ENCODE measurements at regions not wholly inside any gene's neighbourhood (a gene's known extent, or its start where the extent isn't known, plus 50 kb on each side); places are given as distances from the start of the nearest gene placed in this dataset.

DNA sequence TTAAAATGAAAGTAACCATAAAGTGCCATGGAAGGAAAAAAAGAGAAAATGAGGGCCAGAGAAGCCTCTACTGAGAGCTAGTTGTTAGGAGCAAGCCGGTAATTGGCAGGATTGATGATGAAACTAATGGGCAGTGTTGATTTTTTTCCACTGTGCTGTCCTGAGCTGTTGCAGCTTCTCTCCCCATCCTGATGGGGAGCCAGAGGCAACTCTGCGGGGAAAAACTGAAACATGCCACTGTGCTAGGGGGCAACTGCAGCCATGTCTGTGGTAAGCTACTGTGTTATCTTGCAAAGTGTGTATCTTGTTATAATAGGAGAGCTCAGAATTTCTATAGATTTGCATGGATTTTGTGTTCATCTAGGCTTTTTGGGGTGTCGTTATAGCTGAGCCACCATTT, 487.9 kb downstream of the STK39 start:
- H3K27ac ChIP-seq (ENCODE audit: low read depth, low read length, poor library complexity, severe bottlenecking), result no peak overlapping the region
- no TSS peak for BruUV-seq (replicated peaks)
- DNase-seq (ENCODE audit: low spot score), result no peak
- H3K9me2 ChIP-seq (ENCODE audit: insufficient read depth, low read length), result no peaks in the 10 kb centered on the region
- H3K79me2 ChIP-seq (ENCODE audit: insufficient read depth, low read depth, low read length), result no peaks in the 10 kb centered on the region
- H3K4me3 ChIP-seq (ENCODE audit: low read depth, low read length, poor library complexity, severe bottlenecking), result no peak overlapping the region
- H3K36me3 ChIP-seq (ENCODE audit: insufficient read depth, low read length), result no peaks in the 10 kb centered on the region
- no peak overlapping the region for H2AFZ ChIP-seq (ENCODE audit: low read length)
- TF ChIP-seq CTCF (conservative IDR thresholded peaks at IDR 0.05; ENCODE audit: low read length) (no peak), EZH2phosphoT487 (IDR thresholded peaks at IDR 0.05; ENCODE audit: borderline replicate concordance, low read depth, low read length) (no peak)
- POLR2A ChIA-PET, result no interaction called here
- CTCF ChIA-PET (ENCODE audit: unreplicated experiment), result no interaction called here
- H4K20me1 ChIP-seq (ENCODE audit: insufficient read depth, low read length), result no peaks in the 10 kb centered on the region
- no peaks in the 10 kb centered on the region for H3K9me3 ChIP-seq (ENCODE audit: low read length)
- no peaks in the 10 kb centered on the region for H3K4me1 ChIP-seq (ENCODE audit: insufficient read depth, low read length, poor library complexity, severe bottlenecking)
- intact Hi-C loops (cut with micrococcal nuclease; ENCODE audit: unreplicated experiment), result no loop called here
- H3K4me2 ChIP-seq (ENCODE audit: low read length), result no peak overlapping the region

DNA sequence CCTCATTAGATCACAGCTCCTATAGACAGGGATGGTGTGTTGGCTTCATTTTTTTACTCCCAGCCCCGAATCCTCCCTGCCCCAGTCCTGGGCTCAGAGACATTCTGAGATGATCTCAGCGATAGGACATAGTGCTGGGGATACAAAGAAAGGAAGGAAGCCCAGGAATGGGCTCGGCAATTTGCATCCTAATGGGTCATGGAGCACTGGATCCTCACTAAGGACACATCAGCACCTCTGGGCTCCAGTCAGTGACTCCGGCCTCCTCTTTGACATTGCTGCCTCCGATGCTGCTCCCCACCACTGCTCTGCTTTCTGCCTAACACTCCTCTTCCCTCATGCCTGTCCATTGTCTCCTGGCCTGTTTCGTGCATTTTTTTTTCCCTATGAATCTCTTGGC, 489.1 kb downstream of the STK39 start:
- H4K20me1 ChIP-seq (ENCODE audit: insufficient read depth, low read length), result no peaks in the 10 kb centered on the region
- TF ChIP-seq CTCF (conservative IDR thresholded peaks at IDR 0.05; ENCODE audit: low read length), result no peak
- TF ChIP-seq EZH2phosphoT487 (IDR thresholded peaks at IDR 0.05; ENCODE audit: borderline replicate concordance, low read depth, low read length), result no peak
- ChIA-PET POLR2A (no interaction called here), CTCF (ENCODE audit: unreplicated experiment) (no interaction called here)
- no peak overlapping the region for H3K4me2 ChIP-seq (ENCODE audit: low read length)
- no TSS peak for BruUV-seq (replicated peaks)
- no peaks in the 10 kb centered on the region for H3K9me3 ChIP-seq (ENCODE audit: low read length)
- H3K79me2 ChIP-seq (ENCODE audit: insufficient read depth, low read depth, low read length), result no peaks in the 10 kb centered on the region
- H3K4me1 ChIP-seq (ENCODE audit: insufficient read depth, low read length, poor library complexity, severe bottlenecking), result no peaks in the 10 kb centered on the region
- no peak overlapping the region for H3K27ac ChIP-seq (ENCODE audit: low read depth, low read length, poor library complexity, severe bottlenecking)
- no peak overlapping the region for H3K4me3 ChIP-seq (ENCODE audit: low read depth, low read length, poor library complexity, severe bottlenecking)
- no peaks in the 10 kb centered on the region for H3K36me3 ChIP-seq (ENCODE audit: insufficient read depth, low read length)
- DNase-seq (ENCODE audit: low spot score), result no peak
- H3K9me2 ChIP-seq (ENCODE audit: insufficient read depth, low read length), result no peaks in the 10 kb centered on the region
- H2AFZ ChIP-seq (ENCODE audit: low read length), result no peak overlapping the region
- intact Hi-C loops (cut with micrococcal nuclease; ENCODE audit: unreplicated experiment), result no loop called here

DNA sequence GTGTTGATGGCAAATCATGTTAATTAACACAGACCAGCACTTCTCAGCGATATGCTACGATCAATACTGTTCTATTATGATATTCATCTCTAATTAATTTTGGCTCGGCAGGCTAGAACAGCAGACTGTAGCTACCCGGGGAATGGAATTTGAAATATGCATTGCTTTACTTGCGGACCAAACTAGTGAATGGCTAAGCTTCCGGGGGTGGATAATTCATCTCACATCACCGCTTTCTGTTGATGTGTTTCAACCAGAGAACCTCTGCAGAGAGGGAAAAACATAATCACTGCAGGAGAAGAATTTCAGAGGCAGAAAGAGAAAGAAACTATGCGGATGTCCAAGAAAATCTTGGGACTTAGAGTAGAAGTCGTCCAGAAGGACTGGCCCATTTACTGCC, 490.9 kb downstream of the STK39 start:
- Histone ChIP-seq H3K4me1 (ENCODE audit: insufficient read depth, low read length, poor library complexity, severe bottlenecking) (no peaks in the 10 kb centered on the region), H3K36me3 (ENCODE audit: insufficient read depth, low read length) (no peaks in the 10 kb centered on the region), H2AFZ (ENCODE audit: low read length) (no peak overlapping the region), H4K20me1 (ENCODE audit: insufficient read depth, low read length) (no peaks in the 10 kb centered on the region), H3K79me2 (ENCODE audit: insufficient read depth, low read depth, low read length) (no peaks in the 10 kb centered on the region), H3K27ac (ENCODE audit: low read depth, low read length, poor library complexity, severe bottlenecking) (no peak overlapping the region), H3K4me2 (ENCODE audit: low read length) (no peak overlapping the region), H3K9me2 (ENCODE audit: insufficient read depth, low read length) (no peaks in the 10 kb centered on the region), H3K4me3 (ENCODE audit: low read depth, low read length, poor library complexity, severe bottlenecking) (no peak overlapping the region), H3K9me3 (ENCODE audit: low read length) (no peaks in the 10 kb centered on the region)
- TF ChIP-seq CTCF (conservative IDR thresholded peaks at IDR 0.05; ENCODE audit: low read length), result no peak
- no peak for TF ChIP-seq EZH2phosphoT487 (IDR thresholded peaks at IDR 0.05; ENCODE audit: borderline replicate concordance, low read depth, low read length)
- POLR2A ChIA-PET, result no interaction called here
- CTCF ChIA-PET (ENCODE audit: unreplicated experiment), result no interaction called here
- DNase-seq (ENCODE audit: low spot score), result no peak
- no TSS peak for BruUV-seq (replicated peaks)
- intact Hi-C loops (cut with micrococcal nuclease; ENCODE audit: unreplicated experiment), result no loop called here
